Heart right ventricle (tissue), 16 donors: ENCODE measurements at regions not wholly inside any gene's neighbourhood (a gene's known extent, or its start where the extent isn't known, plus 50 kb on each side); places are given as distances from the start of the nearest gene placed in this dataset.

Experiments
- ATAC-seq, 8 donors: fragments of 200-7000 bp; cut with Tn5 transposase; one replicate each; pipeline ENCODE4 v1.9.1; 2020; ENCODE audit warnings: mild to moderate bottlenecking in 8 of 8, moderate library complexity in 8 of 8, moderate number of reproducible peaks in 1 of 8
- DNase-seq, 2 donors: peaks; one replicate each; pipeline ENCODE4 v3.0.0-alpha.2; 2020
- H3K27ac ChIP-seq, 10 donors: fragments of 200-600 bp; sonication (generic) in 2 of 10; one replicate each; pipeline versions ENCODE4 v1.5.0 to v1.8.0; 2020 to 2022; ENCODE audit warnings: mild to moderate bottlenecking in 3 of 10
- H3K27me3 ChIP-seq, 7 donors: fragments of 200-600 bp; one replicate each; pipeline ENCODE4 v1.8.0; 2021 to 2022; ENCODE audit warnings: mild to moderate bottlenecking in 2 of 7
- H3K36me3 ChIP-seq, 9 donors: fragments of 200-600 bp; sonication (generic) in 1 of 9; one replicate each; pipeline versions ENCODE4 v1.5.0 to v1.8.0; 2020 to 2022; ENCODE audit warnings: mild to moderate bottlenecking in 2 of 9
- H3K4me1 ChIP-seq, 9 donors: fragments of 200-600 bp; sonication (generic) in 1 of 9; one replicate each; pipeline versions ENCODE4 v1.5.0 to v1.8.0; 2020 to 2022; ENCODE audit warnings: mild to moderate bottlenecking in 4 of 9
- H3K4me3 ChIP-seq, 10 donors: fragments of 200-600 bp; sonication (generic) in 2 of 10; one replicate each; pipeline versions ENCODE4 v1.5.0 to v1.8.0; 2020 to 2022; ENCODE audit warnings: mild to moderate bottlenecking in 7 of 10, moderate library complexity in 2 of 10
- H3K9me3 ChIP-seq, 11 donors: fragments of 200-600 bp in 10 of 11; sonication (generic) in 2 of 11; one replicate each; pipeline versions ENCODE4 v1.5.0 to v1.8.0; 2013 to 2022; ENCODE audit warnings: mild to moderate bottlenecking in 2 of 11, control low read depth in 1 of 11, moderate library complexity in 1 of 11
- CTCF ChIP-seq, 9 donors: fragments of 200-600 bp; sonication (generic) in 2 of 9; IDR thresholded peaks; one replicate each; pipeline versions ENCODE4 v1.5.0 to v1.8.0; 2021 to 2022; ENCODE audit warnings: antibody characterized with exemption in 9 of 9, mild to moderate bottlenecking in 5 of 9, moderate library complexity in 1 of 9
- WGBS, 2 donors: extraction: QIAGEN DNeasy Blood & Tissue Kit; methylation state at CpG; one replicate each; pipeline ENCODE4 v1.1.7; 2013; ENCODE audit warnings: inconsistent platforms in 1 of 2; 5-methylcytosine and 5-hydroxymethylcytosine counted together
- intact Hi-C, 10 donors: fragments of 100-400 bp; cut with DNase I; formaldehyde crosslinking; loops; one replicate each; pipeline versions ENCODE4 v1.11.1 to v1.14.2; 2022
- donor health status: Arrhythmogenic right ventricular cardiomyopathy.
- donor health status: ischemic (EF 13 %, LVEDD 7.1; RV severe dilation, severe dysfunction).
- donor health status: healthy with polysubstance abuse.
- donor health status: DM: no; HTN: yes; CAD: no.
- donor health status: DM: no; HTN: no; CAD: no.
- donor health status: ischemic (EF 25% LVEDD 6.9; RV normal size, moderate dysfunction).
- donor health status: ischemic (EF 25% LVEDD 5.7; RV mildly dilated, moderate dysfunction).
- donor health status: healthy.
- donor health status: DM: yes; HTN: yes; CAD: no.
- donor health status: Ischemic cardiomyopathy.
- donor health status: ischemic (EF 35%, LVEDD 5.7; RV mildly dilated, moderate dysfunction).
- donor health status: nonischemic (EF 11% LVEDD 7.7; RV severe dilation, severe dysfunction).
- donor health status: DM: yes; HTN: yes; CAD: no.
- donor health status: PGD.
- donor health status: ischemic (EF 29% LVEDD 5.4; RV normal size, mild dysfunction).
- donor health status: nonischemic (EF 23%, LVEDD 6.1; RV moderate dilation, normal function).

- no peak for TF ChIP-seq CTCF (IDR thresholded peaks at IDR 0.05)
- Histone ChIP-seq H3K4me1 (peaks cover 0 to 7% (median 0%) of the 10 kb centered on the region in 9 donors), H3K36me3 (no peaks in the 10 kb centered on the region), H3K27me3 (no peaks in the 10 kb centered on the region), H3K9me3 (peaks cover 0 to 19% (median 12%) of the 10 kb centered on the region in 11 donors), H3K4me3 (no peak overlapping the region), H3K27ac (no peak overlapping the region)
- 93 to 95% methylated on average over 6 of the region's 6 CpGs for WGBS, 2 donors
- DNase-seq, result no peak
- intact Hi-C loops, result loop anchor here (2.0 to 10.0 kb wide), 17 partner anchors 90 to 1000 kb away; partner anchors contain the start of gene PROX1 (in 6 of the 10)
- no peak for ATAC-seq
These were observed 134.3 kb downstream of the PROX1 start for GRCh38 chr1:214122110-214122509.

- Histone ChIP-seq H3K27ac (no peak overlapping the region), H3K9me3 (peaks cover 0 to 8% (median 3%) of the 10 kb centered on the region in 11 donors), H3K27me3 (no peaks in the 10 kb centered on the region), H3K36me3 (no peaks in the 10 kb centered on the region), H3K4me1 (peaks cover 0 to 7% (median 0%) of the 10 kb centered on the region in 9 donors), H3K4me3 (no peak overlapping the region)
- WGBS, 2 donors, result 2 to 3% methylated on average over 7 of the region's 7 CpGs
- peak; percentile 53 to 87 (median 86) for ATAC-seq
- peak; percentile 20 to 76 (median 62) for TF ChIP-seq CTCF (IDR thresholded peaks at IDR 0.05)
- DNase-seq, result peak in 1 of 2 donors; percentile 42
- intact Hi-C loops, result loop anchor here (2.0 to 10.0 kb wide), 17 partner anchors 91 to 1001 kb away; partner anchors contain the start of gene PROX1 (in 6 of the 10)
These were observed 135.4 kb downstream of the PROX1 start for GRCh38 chr1:214123061-214123784.

GRCh38 chr1:214124281-214124805 is 136.6 kb downstream of the PROX1 start:
- no peak overlapping the region for H3K27ac ChIP-seq
- TF ChIP-seq CTCF (IDR thresholded peaks at IDR 0.05), result no peak
- intact Hi-C loops, result loop anchor here (2.0 to 10.0 kb wide), 17 partner anchors 92 to 1002 kb away; partner anchors contain the start of gene PROX1 (in 6 of the 10)
- no peaks in the 10 kb centered on the region for H3K9me3 ChIP-seq
- no peak for DNase-seq
- no peak overlapping the region for H3K4me3 ChIP-seq
- ATAC-seq, result no peak
- H3K27me3 ChIP-seq, result no peaks in the 10 kb centered on the region
- no peaks in the 10 kb centered on the region for H3K36me3 ChIP-seq
- WGBS, 2 donors, result 54 to 61% methylated on average over 7 of the region's 7 CpGs
- H3K4me1 ChIP-seq, result peaks cover 0 to 7% (median 0%) of the 10 kb centered on the region in 9 donors

GRCh38 chr1:214124915-214125314 is 137.1 kb downstream of the PROX1 start:
- no peaks in the 10 kb centered on the region for H3K36me3 ChIP-seq
- TF ChIP-seq CTCF (IDR thresholded peaks at IDR 0.05), result no peak
- H3K4me3 ChIP-seq, result no peak overlapping the region
- peaks cover 0 to 7% (median 0%) of the 10 kb centered on the region in 9 donors for H3K4me1 ChIP-seq
- no peaks in the 10 kb centered on the region for H3K9me3 ChIP-seq
- DNase-seq (no peak), ATAC-seq (no peak)
- no peak overlapping the region for H3K27ac ChIP-seq
- intact Hi-C loops, result loop anchor here (2.0 to 10.0 kb wide), 17 partner anchors 93 to 1003 kb away; partner anchors contain the start of gene PROX1 (in 6 of the 10)
- H3K27me3 ChIP-seq, result no peaks in the 10 kb centered on the region
- 53 to 72% methylated on average over 4 of the region's 4 CpGs for WGBS, 2 donors
